Naive thymus-derived CD4-positive, alpha-beta T cell (primary cell): ENCODE measurements at regions not wholly inside any gene's neighbourhood (a gene's known extent, or its start where the extent isn't known, plus 50 kb on each side); places are given as distances from the start of the nearest gene placed in this dataset.

Source experiments
- ATAC-seq: fragments of 150-1000 bp; cut with Tn5 transposase; 2 replicates; pipeline ENCODE4 v1.10.0; 2021; ENCODE audit warnings: mild to moderate bottlenecking, moderate library complexity
- CTCF ChIA-PET: fragments of 350-600 bp; sonication (Branson Sonifier 250); formaldehyde crosslinking; loops from one replicate; lab custom pipeline; 2021; ENCODE audit warnings: antibody characterized with exemption; lab: Charles Lee
- POLR2A ChIA-PET: fragments of 350-600 bp; sonication (Branson Sonifier 250); formaldehyde crosslinking; loops from one replicate; lab custom pipeline; 2021; ENCODE audit warnings: antibody characterized with exemption, inconsistent platforms; lab: Charles Lee
- DNase-seq, 9 donors: peaks; one replicate each; pipeline versions ENCODE4 v3.0.0 to v3.0.0-alpha.2; 2020 to 2022; ENCODE audit warnings: mixed read lengths in 1 of 9
- H3K27ac ChIP-seq: one replicate; pipeline ENCODE4 v1.7.0; 2013; ENCODE audit warnings: mild to moderate bottlenecking, low read depth, low read length, moderate library complexity
- H3K27me3 ChIP-seq, 2 donors: one replicate each; pipeline ENCODE4 v1.7.0; 2013; ENCODE audit warnings: low read length in 2 of 2, mild to moderate bottlenecking in 2 of 2, moderate library complexity in 2 of 2; ENCODE audit not compliant: control insufficient read depth in 2 of 2, insufficient read depth in 2 of 2
- H3K36me3 ChIP-seq, 3 experiments: 1 replicate in 2 of 3; 2 replicates in 1 of 3; pipeline ENCODE4 v1.7.0; 2013; ENCODE audit warnings: low read length in 3 of 3, mild to moderate bottlenecking in 3 of 3, moderate library complexity in 1 of 3; ENCODE audit not compliant: insufficient read depth in 3 of 3, control insufficient read depth in 2 of 3
- H3K4me1 ChIP-seq, 2 donors: one replicate each; pipeline ENCODE4 v1.7.0; 2013; ENCODE audit warnings: low read length in 2 of 2, mild to moderate bottlenecking in 2 of 2, moderate library complexity in 1 of 2; ENCODE audit not compliant: control insufficient read depth in 2 of 2, insufficient read depth in 2 of 2
- H3K4me3 ChIP-seq: 2 replicates; pipeline ENCODE4 v1.7.0; 2013; ENCODE audit warnings: mild to moderate bottlenecking, low read length
- H3K9me3 ChIP-seq, 3 experiments: 1 replicate in 2 of 3; 2 replicates in 1 of 3; pipeline ENCODE4 v1.7.0; 2013; ENCODE audit warnings: low read length in 3 of 3; ENCODE audit not compliant: control insufficient read depth in 2 of 3
- H3K27ac Mint-ChIP-seq, 9 donors: one replicate each; pipeline ENCODE4 v1.8.0; 2020 to 2022; ENCODE audit warnings: mixed read lengths in 9 of 9, mild to moderate bottlenecking in 8 of 9, moderate library complexity in 5 of 9, inconsistent platforms in 2 of 9
- H3K27me3 Mint-ChIP-seq, 5 donors: one replicate each; pipeline ENCODE4 v1.8.0; 2021 to 2022; ENCODE audit warnings: mixed read lengths in 5 of 5, mild to moderate bottlenecking in 1 of 5
- H3K36me3 Mint-ChIP-seq, 5 donors: one replicate each; pipeline ENCODE4 v1.8.0; 2020 to 2022; ENCODE audit warnings: mixed read lengths in 5 of 5, mild to moderate bottlenecking in 3 of 5, inconsistent platforms in 1 of 5
- H3K4me1 Mint-ChIP-seq, 7 donors: one replicate each; pipeline ENCODE4 v1.8.0; 2020 to 2022; ENCODE audit warnings: mixed read lengths in 7 of 7, mild to moderate bottlenecking in 3 of 7, inconsistent platforms in 1 of 7
- H3K4me3 Mint-ChIP-seq, 10 donors: one replicate each; pipeline ENCODE4 v1.8.0; 2020 to 2022; ENCODE audit warnings: mild to moderate bottlenecking in 10 of 10, mixed read lengths in 10 of 10, moderate library complexity in 6 of 10, inconsistent platforms in 2 of 10
- H3K9me3 Mint-ChIP-seq, 11 donors: one replicate each; pipeline ENCODE4 v1.8.0; 2020 to 2022; ENCODE audit warnings: mixed read lengths in 11 of 11, mild to moderate bottlenecking in 4 of 11, inconsistent platforms in 1 of 11, moderate library complexity in 1 of 11
- intact Hi-C, 2 donors: fragments of 100-400 bp; cut with micrococcal nuclease; formaldehyde crosslinking; loops; one replicate each; pipeline ENCODE4 v1.15.1; 2023

DNA sequence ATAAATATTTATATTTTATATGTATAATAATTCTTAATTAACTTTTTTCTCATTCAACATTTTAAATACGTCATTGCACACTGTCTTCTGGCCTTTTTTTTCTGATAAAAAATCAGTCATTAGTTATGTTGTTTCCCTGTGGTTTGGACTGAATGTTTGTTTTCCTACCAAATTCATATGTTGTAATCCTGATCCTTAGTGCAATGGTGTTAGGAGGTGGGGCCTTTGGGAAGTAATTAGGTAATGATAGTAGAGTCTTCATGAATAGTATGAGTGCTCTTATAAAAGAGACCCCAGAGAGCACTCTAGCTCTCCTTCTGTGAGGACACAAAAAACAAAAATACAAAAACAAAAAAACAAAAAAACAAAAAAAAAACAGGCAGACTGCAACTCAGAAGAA lies 117.2 kb downstream of the GASK1B start:
- Histone ChIP-seq H3K4me3 (no peak overlapping the region), H3K36me3 (no peaks in the 10 kb centered on the region), H3K27me3 (no peaks in the 10 kb centered on the region), H3K27ac (no peak overlapping the region), H3K9me3 (no peaks in the 10 kb centered on the region), H3K4me1 (no peaks in the 10 kb centered on the region)
- ATAC-seq (no peak), DNase-seq (no peak)
- Mint-ChIP-seq H3K27ac (no peak overlapping the region), H3K9me3 (peaks cover 0 to 15% (median 1%) of the 10 kb centered on the region in 11 donors), H3K4me3 (no peak overlapping the region), H3K36me3 (no peaks in the 10 kb centered on the region), H3K4me1 (no peaks in the 10 kb centered on the region), H3K27me3 (peaks cover 0 to 6% (median 0%) of the 10 kb centered on the region in 5 donors)
- CTCF ChIA-PET: no interaction called here
- POLR2A ChIA-PET: no interaction called here
- intact Hi-C loops: no loop called here

- no peak overlapping the region for H3K27ac Mint-ChIP-seq
- H3K9me3 Mint-ChIP-seq: peaks cover 0 to 9% (median 3%) of the 10 kb centered on the region in 11 donors
- Histone ChIP-seq H3K27me3 (no peaks in the 10 kb centered on the region), H3K4me1 (no peaks in the 10 kb centered on the region), H3K36me3 (no peaks in the 10 kb centered on the region), H3K27ac (no peak overlapping the region), H3K4me3 (no peak overlapping the region), H3K9me3 (no peaks in the 10 kb centered on the region)
- intact Hi-C loops: no loop called here
- ChIA-PET POLR2A (no interaction called here), CTCF (no interaction called here)
- H3K27me3 Mint-ChIP-seq: peaks cover 0 to 6% (median 0%) of the 10 kb centered on the region in 5 donors
- no peak overlapping the region for H3K4me3 Mint-ChIP-seq
- DNase-seq: no peak
- H3K36me3 Mint-ChIP-seq: no peaks in the 10 kb centered on the region
- no peak for ATAC-seq
- H3K4me1 Mint-ChIP-seq: no peaks in the 10 kb centered on the region
Observed at GRCh38 chr4:158053801-158054200, 119.0 kb downstream of the GASK1B start.

GRCh38 chr4:158053086-158053485 lies 119.7 kb downstream of the GASK1B start:
- no peak overlapping the region for H3K27ac Mint-ChIP-seq
- H3K27ac ChIP-seq: no peak overlapping the region
- no peaks in the 10 kb centered on the region for H3K4me1 ChIP-seq
- H3K36me3 ChIP-seq: no peaks in the 10 kb centered on the region
- no peaks in the 10 kb centered on the region for H3K9me3 ChIP-seq
- ChIA-PET POLR2A (no interaction called here), CTCF (no interaction called here)
- H3K4me1 Mint-ChIP-seq: no peaks in the 10 kb centered on the region
- intact Hi-C loops: no loop called here
- peaks cover 0 to 9% (median 4%) of the 10 kb centered on the region in 11 donors for H3K9me3 Mint-ChIP-seq
- DNase-seq: no peak
- H3K27me3 ChIP-seq: no peaks in the 10 kb centered on the region
- peaks cover 0 to 6% (median 0%) of the 10 kb centered on the region in 5 donors for H3K27me3 Mint-ChIP-seq
- no peak overlapping the region for H3K4me3 ChIP-seq
- ATAC-seq: no peak
- no peak overlapping the region for H3K4me3 Mint-ChIP-seq
- no peaks in the 10 kb centered on the region for H3K36me3 Mint-ChIP-seq

- H3K4me1 ChIP-seq: no peaks in the 10 kb centered on the region
Observed at GRCh38 chr4:158051401-158052235, 121.2 kb downstream of the GASK1B start.

DNA sequence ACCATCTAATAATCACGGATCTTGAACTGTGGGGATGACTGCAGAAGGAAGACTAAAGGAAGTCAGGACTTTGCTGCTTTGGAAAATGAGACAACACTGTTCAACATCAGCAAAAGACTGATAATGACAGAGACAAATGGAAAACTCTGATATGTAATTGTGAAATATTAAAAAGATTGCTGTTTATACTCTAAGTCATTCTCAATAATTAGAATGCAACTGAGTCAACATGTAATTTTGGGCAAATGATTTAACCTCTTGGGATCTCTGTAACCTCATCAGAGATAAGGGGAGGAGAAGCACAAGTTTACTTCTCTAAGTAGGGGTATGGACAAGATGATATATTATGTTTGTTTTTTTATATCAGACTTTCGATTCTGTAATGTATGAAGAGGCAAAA lies 121.9 kb downstream of the GASK1B start:
- H3K4me3 Mint-ChIP-seq: no peak overlapping the region
- H3K36me3 Mint-ChIP-seq: no peaks in the 10 kb centered on the region
- POLR2A ChIA-PET: no interaction called here
- no peaks in the 10 kb centered on the region for H3K27me3 Mint-ChIP-seq
- no peaks in the 10 kb centered on the region for H3K36me3 ChIP-seq
- no peak overlapping the region for H3K4me3 ChIP-seq
- no peaks in the 10 kb centered on the region for H3K27me3 ChIP-seq
- H3K27ac Mint-ChIP-seq: no peak overlapping the region
- H3K9me3 ChIP-seq: no peaks in the 10 kb centered on the region
- H3K4me1 Mint-ChIP-seq: no peaks in the 10 kb centered on the region
- no peaks in the 10 kb centered on the region for H3K4me1 ChIP-seq
- peaks cover 0 to 8% (median 3%) of the 10 kb centered on the region in 11 donors for H3K9me3 Mint-ChIP-seq
- no peak overlapping the region for H3K27ac ChIP-seq
- intact Hi-C loops: no loop called here
- CTCF ChIA-PET: no interaction called here
- DNase-seq (no peak), ATAC-seq (no peak)

More at GRCh38 chr4:158051401-158052235, 121.2 kb downstream of the GASK1B start:
- Mint-ChIP-seq H3K4me1 (no peaks in the 10 kb centered on the region), H3K27ac (no peak overlapping the region), H3K4me3 (no peak overlapping the region), H3K9me3 (peaks cover 0 to 8% (median 3%) of the 10 kb centered on the region in 11 donors), H3K36me3 (no peaks in the 10 kb centered on the region), H3K27me3 (peaks cover 0 to 2% (median 0%) of the 10 kb centered on the region in 5 donors)
- Histone ChIP-seq H3K9me3 (no peaks in the 10 kb centered on the region), H3K27me3 (no peaks in the 10 kb centered on the region), H3K36me3 (no peaks in the 10 kb centered on the region), H3K27ac (no peak overlapping the region), H3K4me3 (no peak overlapping the region)
- no peak for ATAC-seq
- ChIA-PET CTCF (no interaction called here), POLR2A (no interaction called here)
- DNase-seq: no peak
- intact Hi-C loops: no loop called here

DNA sequence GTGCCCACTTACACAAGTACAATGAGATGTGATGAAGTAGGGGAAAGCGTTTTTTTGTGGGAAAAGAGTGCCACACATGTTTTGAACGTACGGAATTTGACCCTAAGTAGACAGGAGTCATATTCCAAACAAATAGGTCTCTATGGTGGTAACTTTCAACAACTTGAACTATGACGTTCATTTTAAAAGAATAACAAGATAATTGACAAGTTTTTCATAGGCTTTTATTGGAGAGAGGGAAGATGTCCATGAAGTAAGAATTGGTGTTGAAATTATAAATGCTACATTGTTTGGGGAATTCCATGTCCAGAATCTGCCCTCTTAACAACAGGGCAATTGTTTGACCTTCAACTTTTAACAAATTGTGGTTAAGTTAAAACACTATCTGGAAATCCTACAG lies 126.5 kb downstream of the GASK1B start:
- ChIA-PET CTCF (no interaction called here), POLR2A (no interaction called here)
- Mint-ChIP-seq H3K36me3 (no peaks in the 10 kb centered on the region), H3K27ac (no peak overlapping the region), H3K9me3 (peaks cover 0 to 12% (median 3%) of the 10 kb centered on the region in 11 donors), H3K4me1 (no peaks in the 10 kb centered on the region), H3K27me3 (no peaks in the 10 kb centered on the region), H3K4me3 (no peak overlapping the region)
- H3K27me3 ChIP-seq: no peaks in the 10 kb centered on the region
- H3K4me3 ChIP-seq: no peak overlapping the region
- H3K9me3 ChIP-seq: no peaks in the 10 kb centered on the region
- DNase-seq (no peak), ATAC-seq (no peak)
- H3K27ac ChIP-seq: no peak overlapping the region
- no peaks in the 10 kb centered on the region for H3K4me1 ChIP-seq
- no peaks in the 10 kb centered on the region for H3K36me3 ChIP-seq
- intact Hi-C loops: no loop called here
